ENCODE measurements at regions not wholly inside any gene's neighbourhood (a gene's known extent, or its start where the extent isn't known, plus 50 kb on each side); places are given as distances from the start of the nearest gene placed in this dataset.

DNA sequence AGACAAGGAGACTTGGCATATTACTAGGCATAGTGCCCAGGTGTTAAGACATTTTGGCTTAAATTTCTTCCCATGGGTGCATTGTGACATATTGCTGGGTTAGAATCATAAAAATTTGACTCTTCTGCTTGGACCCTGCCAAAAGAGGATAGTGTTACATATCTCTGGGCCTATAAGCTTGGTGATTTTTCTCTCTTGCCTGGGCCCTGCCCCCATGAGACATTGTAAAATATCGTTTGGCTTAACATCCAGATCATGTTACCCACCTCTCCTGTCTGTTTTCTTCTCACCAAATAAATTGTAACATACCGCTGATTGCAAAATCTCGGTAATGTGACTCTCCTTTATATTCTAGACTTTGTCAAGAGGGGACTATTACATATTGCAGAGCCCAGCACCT is 836.4 kb upstream of the TSPY4 start:
- TF ChIP-seq, protein P1, sequence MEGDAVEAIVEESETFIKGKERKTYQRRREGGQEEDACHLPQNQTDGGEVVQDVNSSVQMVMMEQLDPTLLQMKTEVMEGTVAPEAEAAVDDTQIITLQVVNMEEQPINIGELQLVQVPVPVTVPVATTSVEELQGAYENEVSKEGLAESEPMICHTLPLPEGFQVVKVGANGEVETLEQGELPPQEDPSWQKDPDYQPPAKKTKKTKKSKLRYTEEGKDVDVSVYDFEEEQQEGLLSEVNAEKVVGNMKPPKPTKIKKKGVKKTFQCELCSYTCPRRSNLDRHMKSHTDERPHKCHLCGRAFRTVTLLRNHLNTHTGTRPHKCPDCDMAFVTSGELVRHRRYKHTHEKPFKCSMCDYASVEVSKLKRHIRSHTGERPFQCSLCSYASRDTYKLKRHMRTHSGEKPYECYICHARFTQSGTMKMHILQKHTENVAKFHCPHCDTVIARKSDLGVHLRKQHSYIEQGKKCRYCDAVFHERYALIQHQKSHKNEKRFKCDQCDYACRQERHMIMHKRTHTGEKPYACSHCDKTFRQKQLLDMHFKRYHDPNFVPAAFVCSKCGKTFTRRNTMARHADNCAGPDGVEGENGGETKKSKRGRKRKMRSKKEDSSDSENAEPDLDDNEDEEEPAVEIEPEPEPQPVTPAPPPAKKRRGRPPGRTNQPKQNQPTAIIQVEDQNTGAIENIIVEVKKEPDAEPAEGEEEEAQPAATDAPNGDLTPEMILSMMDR (conservative IDR thresholded peaks at IDR 0.05) = no peak
- no peak overlapping the region for H3K27ac ChIP-seq

DNA sequence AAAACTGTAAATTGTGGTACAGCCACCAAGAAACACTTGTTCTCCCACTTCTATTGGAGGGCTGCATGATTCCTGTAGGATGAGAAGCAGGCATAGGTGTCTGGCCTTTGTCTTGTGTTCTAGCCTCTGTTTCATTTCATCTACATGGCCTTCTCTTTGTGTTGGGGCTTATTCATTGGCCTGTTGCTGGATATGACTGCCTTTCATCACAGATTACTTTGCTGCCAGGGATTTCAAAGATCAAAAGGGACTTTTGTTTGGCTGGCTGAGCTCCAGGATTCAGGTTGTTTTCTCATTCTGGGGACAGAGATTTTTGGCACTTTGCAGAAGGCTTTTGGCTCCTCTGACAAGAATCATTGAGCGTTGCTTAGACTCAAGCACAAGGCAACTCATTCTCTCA is 803.8 kb upstream of the TSPY4 start:
- no peak overlapping the region for H3K27ac ChIP-seq
- TF ChIP-seq, protein P1 (conservative IDR thresholded peaks at IDR 0.05) = no peak

GRCh38 chrY:8535704-8536103 is 801.6 kb upstream of the TSPY4 start:
- TF ChIP-seq, protein P1 (conservative IDR thresholded peaks at IDR 0.05) = no peak
- no peak overlapping the region for H3K27ac ChIP-seq

DNA sequence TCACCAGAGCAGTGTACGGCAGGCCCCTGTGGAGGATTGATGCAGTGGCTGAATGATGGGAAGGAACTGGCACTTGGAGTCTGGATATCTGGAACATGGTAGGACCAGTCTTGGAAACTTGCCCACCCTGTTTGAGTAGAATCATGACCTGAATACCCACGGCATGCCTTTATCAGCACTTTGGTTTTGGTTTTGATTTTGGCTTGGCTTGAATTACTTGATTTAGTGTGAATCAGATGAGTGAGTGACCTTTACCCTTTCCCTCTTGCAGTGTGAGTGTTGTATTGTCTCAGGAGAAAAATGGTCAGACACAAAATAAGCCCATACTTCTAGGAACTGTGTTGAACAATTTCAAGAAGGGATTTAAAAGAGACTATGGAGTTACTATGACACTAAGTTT is 801.0 kb upstream of the TSPY4 start:
- no peak overlapping the region for H3K27ac ChIP-seq
- TF ChIP-seq, protein P1 (conservative IDR thresholded peaks at IDR 0.05) = no peak

DNA sequence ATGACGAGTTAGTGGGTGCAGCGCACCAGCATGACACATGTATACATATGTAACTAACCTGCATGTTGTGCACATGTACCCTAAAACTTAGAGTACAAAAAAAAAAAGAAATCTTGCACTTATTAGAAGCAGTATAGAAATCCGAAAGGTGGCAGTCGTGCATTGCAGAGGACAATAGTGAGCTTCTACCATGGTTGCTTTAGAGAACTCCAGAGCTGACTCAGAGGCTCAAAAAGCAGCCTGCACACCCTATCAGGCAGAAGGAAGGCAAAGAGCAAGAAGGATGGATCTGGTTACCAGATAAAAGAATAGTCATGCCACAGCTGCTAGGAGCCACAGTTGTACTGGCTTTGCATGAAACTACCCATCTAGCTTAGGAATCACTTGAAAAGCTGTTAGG is 796.0 kb upstream of the TSPY4 start:
- TF ChIP-seq, protein P1 (conservative IDR thresholded peaks at IDR 0.05) = peak; percentile 30
- H3K27ac ChIP-seq = no peak overlapping the region

DNA sequence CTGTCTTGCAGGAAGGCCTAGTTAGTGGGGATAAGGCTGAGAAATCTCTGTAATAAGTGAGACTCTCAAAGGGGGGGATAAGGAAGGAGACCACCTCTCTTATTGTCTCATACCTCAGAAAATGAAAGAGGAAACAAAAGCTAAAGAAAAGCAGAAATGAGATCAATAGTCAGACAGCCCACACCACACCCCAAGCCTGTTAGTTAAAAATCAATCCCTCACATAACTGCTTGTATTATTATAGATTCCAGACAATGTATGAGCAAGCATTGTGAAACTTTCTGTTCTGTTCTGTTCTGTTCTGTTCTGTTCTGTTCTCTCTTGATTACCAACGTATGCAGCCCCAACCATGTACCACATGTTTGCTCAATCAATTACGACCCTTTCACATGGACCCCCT is 792.5 kb upstream of the TSPY4 start:
- TF ChIP-seq, protein P1 (conservative IDR thresholded peaks at IDR 0.05) = no peak
- H3K27ac ChIP-seq = no peak overlapping the region

DNA sequence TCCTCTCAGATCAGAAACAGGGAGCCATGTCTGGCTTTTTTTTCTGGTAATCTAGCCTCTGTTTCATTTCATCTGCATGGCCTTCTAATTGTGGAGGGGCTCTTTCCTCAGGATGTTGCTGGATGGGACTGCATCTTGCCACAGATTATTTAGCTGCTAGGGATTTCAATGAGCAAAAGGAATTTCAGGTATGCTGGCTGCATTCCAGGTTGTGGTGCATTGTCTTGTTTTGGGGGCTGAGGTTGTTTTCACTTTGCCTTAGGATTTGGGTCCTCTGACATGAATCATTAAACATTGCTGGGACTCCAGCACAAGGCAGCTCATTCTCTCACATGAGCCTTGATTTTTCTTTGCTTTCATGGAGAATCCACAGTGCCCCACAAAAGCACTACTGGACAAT is 789.3 kb upstream of the TSPY4 start:
- TF ChIP-seq, protein P1 (conservative IDR thresholded peaks at IDR 0.05) = no peak
- H3K27ac ChIP-seq = no peak overlapping the region

DNA sequence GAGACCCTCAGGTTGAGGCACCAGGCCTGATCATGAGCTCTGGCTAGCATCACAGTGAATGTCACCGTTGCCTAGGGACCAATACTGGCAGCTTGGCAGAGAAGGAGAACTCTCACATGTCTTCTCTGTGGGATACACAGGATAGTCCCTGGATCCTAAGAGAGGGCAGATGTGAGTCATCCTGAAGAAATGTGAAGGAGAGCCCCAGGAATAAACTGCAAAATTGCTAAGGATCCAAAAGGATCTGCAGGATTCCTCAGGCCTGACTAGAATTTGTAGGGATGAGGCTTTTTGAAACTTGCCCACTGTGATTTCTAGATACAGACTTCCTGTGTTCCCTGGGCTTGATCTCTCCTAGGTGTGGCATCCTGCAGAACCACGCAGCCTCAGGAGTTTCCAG is 785.9 kb upstream of the TSPY4 start:
- TF ChIP-seq, protein P1 (conservative IDR thresholded peaks at IDR 0.05) = no peak
- no peak overlapping the region for H3K27ac ChIP-seq

All from VCaP (cell line).